ENCODE measurements at regions not wholly inside any gene's neighbourhood (a gene's known extent, or its start where the extent isn't known, plus 50 kb on each side); places are given as distances from the start of the nearest gene placed in this dataset.
"Not testable (repeated sequence)": the region's sequence is repeated elsewhere in the genome, so short reads cannot be mapped to it uniquely, and the experiment has no call there.

DNA sequence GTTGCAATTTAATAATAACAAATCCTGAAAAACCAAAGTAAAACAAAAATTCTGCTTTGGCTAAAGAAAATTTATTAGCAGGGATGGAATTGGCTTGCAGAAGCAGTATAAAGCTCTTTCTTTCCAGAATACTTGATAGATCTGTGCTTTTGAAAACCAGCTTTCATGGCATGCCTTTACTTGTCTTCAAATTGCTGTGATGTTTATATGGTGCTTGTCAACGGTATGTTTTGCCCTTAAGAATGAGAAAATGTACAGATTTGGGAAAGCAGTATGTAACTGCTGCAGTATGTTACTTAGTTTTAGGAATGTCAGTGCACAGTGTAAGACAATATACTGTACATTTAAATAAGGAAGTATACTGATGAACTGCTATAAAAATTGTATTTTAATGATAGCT, 120.8 kb upstream of the PCDH20 start (continued):
- no peak for TF ChIP-seq RELA (CRISPR knock-in tag; IDR thresholded peaks at IDR 0.05)
- TF ChIP-seq IRF2 (CRISPR knock-in tag; IDR thresholded peaks at IDR 0.05) = no peak
- no peak for TF ChIP-seq STAT6 (CRISPR knock-in tag; IDR thresholded peaks at IDR 0.05; ENCODE audit: borderline replicate concordance)

GRCh38 chr13:61531383-61532065, 115.9 kb upstream of the PCDH20 start:
- Histone ChIP-seq H3K79me2 (ENCODE audit: insufficient read depth, low read length) (no peaks in the 10 kb centered on the region), H3K27me3 (ENCODE audit: control insufficient read depth in 1 of 2, insufficient read depth in 2 of 2, low read length in 2 of 2) (no peaks in the 10 kb centered on the region), H3K9ac (ENCODE audit: insufficient read depth, low read depth, low read length) (no peak overlapping the region), H3K4me1 (ENCODE audit: insufficient read depth, low read length) (no peaks in the 10 kb centered on the region), H2AFZ (ENCODE audit: low read length) (no peak overlapping the region), H4K20me1 (ENCODE audit: insufficient read depth, low read length) (no peaks in the 10 kb centered on the region), H3K4me2 (ENCODE audit: low read depth, low read length) (no peak overlapping the region), H3K9me3 (ENCODE audit: low read length) (no peaks in the 10 kb centered on the region), H3K36me3 (replicated peaks in 1 of 2; ENCODE audit: control insufficient read depth in 1 of 2, insufficient read depth in 2 of 2, low read length in 2 of 2) (no peaks in the 10 kb centered on the region), H3K27ac (ENCODE audit: extremely low read length, insufficient read depth, low read length) (no peak overlapping the region), H3K4me3 (replicated peaks in 1 of 3; ENCODE audit: insufficient read depth in 1 of 3, low read depth in 2 of 3, low read length in 3 of 3) (no peak overlapping the region)
- in situ Hi-C loops (cut with HindIII; ENCODE audit: extremely low pct_ligation_motif_present, low pct_unique_long_range_greater_than_20kb) = no loop called here
- DNase-seq (ENCODE audit: low spot score) (no peak), ATAC-seq (no peak), FAIRE-seq (no peak)
- 3% methylated on average over 10 of the region's 10 CpGs for WGBS (ENCODE audit: low lambda C conversion rate)
- BruUV-seq (replicated peaks) = no TSS peak
- intact Hi-C loops (cut with micrococcal nuclease; ENCODE audit: unreplicated experiment) = no loop called here
- ChIA-PET POLR2A (no interaction called here), CTCF (ENCODE audit: low intra/inter-chr PET ratio, low total read pairs) (no interaction called here)
- TF ChIP-seq CHD2 (IDR thresholded peaks at IDR 0.05; ENCODE audit: low read depth, low read length) (no peak), SMYD3 (CRISPR knock-in tag; IDR thresholded peaks at IDR 0.05) (no peak), ZNF644 (CRISPR knock-in tag; IDR thresholded peaks at IDR 0.05; ENCODE audit: low read depth) (no peak)
- TF ChIP-seq, protein P1, sequence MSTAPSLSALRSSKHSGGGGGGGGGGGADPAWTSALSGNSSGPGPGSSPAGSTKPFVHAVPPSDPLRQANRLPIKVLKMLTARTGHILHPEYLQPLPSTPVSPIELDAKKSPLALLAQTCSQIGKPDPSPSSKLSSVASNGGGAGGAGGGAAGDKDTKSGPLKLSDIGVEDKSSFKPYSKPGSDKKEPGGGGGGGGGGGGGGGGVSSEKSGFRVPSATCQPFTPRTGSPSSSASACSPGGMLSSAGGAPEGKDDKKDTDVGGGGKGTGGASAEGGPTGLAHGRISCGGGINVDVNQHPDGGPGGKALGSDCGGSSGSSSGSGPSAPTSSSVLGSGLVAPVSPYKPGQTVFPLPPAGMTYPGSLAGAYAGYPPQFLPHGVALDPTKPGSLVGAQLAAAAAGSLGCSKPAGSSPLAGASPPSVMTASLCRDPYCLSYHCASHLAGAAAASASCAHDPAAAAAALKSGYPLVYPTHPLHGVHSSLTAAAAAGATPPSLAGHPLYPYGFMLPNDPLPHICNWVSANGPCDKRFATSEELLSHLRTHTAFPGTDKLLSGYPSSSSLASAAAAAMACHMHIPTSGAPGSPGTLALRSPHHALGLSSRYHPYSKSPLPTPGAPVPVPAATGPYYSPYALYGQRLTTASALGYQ (CRISPR knock-in tag; IDR thresholded peaks at IDR 0.05) = no peak
- TF ChIP-seq, protein P2, sequence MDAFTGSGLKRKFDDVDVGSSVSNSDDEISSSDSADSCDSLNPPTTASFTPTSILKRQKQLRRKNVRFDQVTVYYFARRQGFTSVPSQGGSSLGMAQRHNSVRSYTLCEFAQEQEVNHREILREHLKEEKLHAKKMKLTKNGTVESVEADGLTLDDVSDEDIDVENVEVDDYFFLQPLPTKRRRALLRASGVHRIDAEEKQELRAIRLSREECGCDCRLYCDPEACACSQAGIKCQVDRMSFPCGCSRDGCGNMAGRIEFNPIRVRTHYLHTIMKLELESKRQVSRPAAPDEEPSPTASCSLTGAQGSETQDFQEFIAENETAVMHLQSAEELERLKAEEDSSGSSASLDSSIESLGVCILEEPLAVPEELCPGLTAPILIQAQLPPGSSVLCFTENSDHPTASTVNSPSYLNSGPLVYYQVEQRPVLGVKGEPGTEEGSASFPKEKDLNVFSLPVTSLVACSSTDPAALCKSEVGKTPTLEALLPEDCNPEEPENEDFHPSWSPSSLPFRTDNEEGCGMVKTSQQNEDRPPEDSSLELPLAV (CRISPR knock-in tag; conservative IDR thresholded peaks at IDR 0.05; ENCODE audit: low read depth) = no peak

GRCh38 chr13:61519214-61519613, 103.6 kb upstream of the PCDH20 start:
- H3K27me3 ChIP-seq (ENCODE audit: control insufficient read depth in 1 of 2, insufficient read depth in 2 of 2, low read length in 2 of 2); H3K79me2 ChIP-seq (ENCODE audit: insufficient read depth, low read length); CTCF ChIA-PET (ENCODE audit: low intra/inter-chr PET ratio, low total read pairs); H2AFZ ChIP-seq (ENCODE audit: low read length); in situ Hi-C loops (cut with HindIII; ENCODE audit: extremely low pct_ligation_motif_present, low pct_unique_long_range_greater_than_20kb); H3K4me3 ChIP-seq (replicated peaks in 1 of 3; ENCODE audit: insufficient read depth in 1 of 3, low read depth in 2 of 3, low read length in 3 of 3); intact Hi-C loops (cut with micrococcal nuclease; ENCODE audit: unreplicated experiment); DNase-seq (ENCODE audit: low spot score); H3K27ac ChIP-seq (ENCODE audit: extremely low read length, insufficient read depth, low read length); H3K36me3 ChIP-seq (replicated peaks in 1 of 2; ENCODE audit: control insufficient read depth in 1 of 2, insufficient read depth in 2 of 2, low read length in 2 of 2); H3K9me3 ChIP-seq (ENCODE audit: low read length); H3K4me1 ChIP-seq (ENCODE audit: insufficient read depth, low read length); POLR2A ChIA-PET; FAIRE-seq; BruUV-seq (replicated peaks); ATAC-seq; H4K20me1 ChIP-seq (ENCODE audit: insufficient read depth, low read length); H3K9ac ChIP-seq (ENCODE audit: insufficient read depth, low read depth, low read length); H3K4me2 ChIP-seq (ENCODE audit: low read depth, low read length): not testable (repeated sequence)
- 16% methylated on average over 4 of the region's 5 CpGs for WGBS (ENCODE audit: low lambda C conversion rate)
